AG04449 (cell line): ENCODE measurements at regions not wholly inside any gene's neighbourhood (a gene's known extent, or its start where the extent isn't known, plus 50 kb on each side); places are given as distances from the start of the nearest gene placed in this dataset.

Experiments used
- CTCF ChIA-PET: fragments of 350-600 bp; formaldehyde crosslinking; extraction: SDS; loops from one replicate; lab custom pipeline; 2021; ENCODE audit warnings: antibody characterized with exemption; lab: Yijun Ruan, JAX
- POLR2A ChIA-PET: fragments of 400-600, 350-600 bp; formaldehyde crosslinking; extraction: SDS; loops from one replicate; lab custom pipeline; 2020; ENCODE audit warnings: antibody characterized with exemption, inconsistent platforms; lab: Yijun Ruan, JAX
- DNase-seq: peaks from one replicate; pipeline ENCODE4 v3.0.0-alpha.2; 2010; ENCODE audit warnings: low read depth, low spot score
- H3K4me3 ChIP-seq: 2 replicates; pipeline ENCODE4 v1.5.1; 2011; ENCODE audit warnings: low read depth, mild to moderate bottlenecking, control low read depth, low read length
- CTCF ChIP-seq: IDR thresholded peaks from one replicate; pipeline ENCODE4 v1.5.1; 2011; ENCODE audit warnings: mild to moderate bottlenecking, moderate library complexity, low read length, control low read depth, inconsistent platforms; ENCODE audit not compliant: insufficient read depth; ENCODE audit errors: missing control alignments

- ChIA-PET POLR2A (no interaction called here), CTCF (no interaction called here)
- H3K4me3 ChIP-seq = no peak overlapping the region
- no peak for TF ChIP-seq CTCF
- no peak for DNase-seq
Measured at GRCh38 chr1:80640978-80641377, 1159.8 kb upstream of the ADGRL2 start.

GRCh38 chr1:80639777-80640533 is 1160.8 kb upstream of the ADGRL2 start:
- no peak overlapping the region for H3K4me3 ChIP-seq
- no peak for TF ChIP-seq CTCF
- POLR2A ChIA-PET = no interaction called here
- CTCF ChIA-PET = no interaction called here
- no peak for DNase-seq

GRCh38 chr1:80633947-80634706 is 1166.6 kb upstream of the ADGRL2 start:
- no peak overlapping the region for H3K4me3 ChIP-seq
- POLR2A ChIA-PET = no interaction called here
- CTCF ChIA-PET = no interaction called here
- DNase-seq = no peak
- TF ChIP-seq CTCF = no peak

GRCh38 chr1:80632284-80632683 is 1168.5 kb upstream of the ADGRL2 start:
- no peak for TF ChIP-seq CTCF
- CTCF ChIA-PET = no interaction called here
- H3K4me3 ChIP-seq = no peak overlapping the region
- DNase-seq = no peak
- POLR2A ChIA-PET = no interaction called here

- DNase-seq = no peak
- no peak for TF ChIP-seq CTCF
- CTCF ChIA-PET = no interaction called here
- no peak overlapping the region for H3K4me3 ChIP-seq
- POLR2A ChIA-PET = no interaction called here
Measured at GRCh38 chr1:80629304-80629837, 1171.4 kb upstream of the ADGRL2 start.

GRCh38 chr1:80624682-80625081 is 1176.1 kb upstream of the ADGRL2 start:
- CTCF ChIA-PET = no interaction called here
- POLR2A ChIA-PET = no interaction called here
- no peak for TF ChIP-seq CTCF
- no peak for DNase-seq
- H3K4me3 ChIP-seq = no peak overlapping the region
